ENCODE measurements at regions not wholly inside any gene's neighbourhood (a gene's known extent, or its start where the extent isn't known, plus 50 kb on each side); places are given as distances from the start of the nearest gene placed in this dataset.

DNA sequence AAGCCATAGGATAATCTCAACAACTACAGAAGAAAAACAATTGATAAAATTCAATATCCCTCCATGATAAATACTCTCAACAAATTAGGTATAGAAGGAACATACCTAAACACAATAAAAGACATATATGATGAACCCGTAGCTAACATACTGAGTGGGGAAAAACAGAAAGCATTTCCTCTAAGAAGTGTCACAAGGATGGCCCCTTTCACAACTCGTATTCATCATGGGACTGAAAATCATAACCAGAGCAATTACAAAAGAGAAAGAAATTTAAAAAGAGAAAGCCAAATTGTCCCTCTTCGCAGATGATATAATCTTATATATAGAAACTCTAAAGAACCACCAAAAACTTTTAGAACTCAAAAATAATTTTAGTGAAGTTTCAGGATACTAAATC is 146.3 kb upstream of the RGMB start:
- TF ChIP-seq TAF1 (IDR thresholded peaks at IDR 0.05; ENCODE audit: borderline replicate concordance, insufficient read depth, low read length): no peak
- TF ChIP-seq, protein P1, sequence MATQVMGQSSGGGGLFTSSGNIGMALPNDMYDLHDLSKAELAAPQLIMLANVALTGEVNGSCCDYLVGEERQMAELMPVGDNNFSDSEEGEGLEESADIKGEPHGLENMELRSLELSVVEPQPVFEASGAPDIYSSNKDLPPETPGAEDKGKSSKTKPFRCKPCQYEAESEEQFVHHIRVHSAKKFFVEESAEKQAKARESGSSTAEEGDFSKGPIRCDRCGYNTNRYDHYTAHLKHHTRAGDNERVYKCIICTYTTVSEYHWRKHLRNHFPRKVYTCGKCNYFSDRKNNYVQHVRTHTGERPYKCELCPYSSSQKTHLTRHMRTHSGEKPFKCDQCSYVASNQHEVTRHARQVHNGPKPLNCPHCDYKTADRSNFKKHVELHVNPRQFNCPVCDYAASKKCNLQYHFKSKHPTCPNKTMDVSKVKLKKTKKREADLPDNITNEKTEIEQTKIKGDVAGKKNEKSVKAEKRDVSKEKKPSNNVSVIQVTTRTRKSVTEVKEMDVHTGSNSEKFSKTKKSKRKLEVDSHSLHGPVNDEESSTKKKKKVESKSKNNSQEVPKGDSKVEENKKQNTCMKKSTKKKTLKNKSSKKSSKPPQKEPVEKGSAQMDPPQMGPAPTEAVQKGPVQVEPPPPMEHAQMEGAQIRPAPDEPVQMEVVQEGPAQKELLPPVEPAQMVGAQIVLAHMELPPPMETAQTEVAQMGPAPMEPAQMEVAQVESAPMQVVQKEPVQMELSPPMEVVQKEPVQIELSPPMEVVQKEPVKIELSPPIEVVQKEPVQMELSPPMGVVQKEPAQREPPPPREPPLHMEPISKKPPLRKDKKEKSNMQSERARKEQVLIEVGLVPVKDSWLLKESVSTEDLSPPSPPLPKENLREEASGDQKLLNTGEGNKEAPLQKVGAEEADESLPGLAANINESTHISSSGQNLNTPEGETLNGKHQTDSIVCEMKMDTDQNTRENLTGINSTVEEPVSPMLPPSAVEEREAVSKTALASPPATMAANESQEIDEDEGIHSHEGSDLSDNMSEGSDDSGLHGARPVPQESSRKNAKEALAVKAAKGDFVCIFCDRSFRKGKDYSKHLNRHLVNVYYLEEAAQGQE (IDR thresholded peaks at IDR 0.05; ENCODE audit: insufficient read depth in 1 of 2, low read depth in 2 of 2, low read length in 2 of 2): no peak
- no peak for TF ChIP-seq POLR2AphosphoS5 (IDR thresholded peaks at IDR 0.05; ENCODE audit: low read depth, low read length)
- TF ChIP-seq SIN3A (IDR thresholded peaks at IDR 0.05; ENCODE audit: borderline replicate concordance, insufficient read depth, low read length): no peak

DNA sequence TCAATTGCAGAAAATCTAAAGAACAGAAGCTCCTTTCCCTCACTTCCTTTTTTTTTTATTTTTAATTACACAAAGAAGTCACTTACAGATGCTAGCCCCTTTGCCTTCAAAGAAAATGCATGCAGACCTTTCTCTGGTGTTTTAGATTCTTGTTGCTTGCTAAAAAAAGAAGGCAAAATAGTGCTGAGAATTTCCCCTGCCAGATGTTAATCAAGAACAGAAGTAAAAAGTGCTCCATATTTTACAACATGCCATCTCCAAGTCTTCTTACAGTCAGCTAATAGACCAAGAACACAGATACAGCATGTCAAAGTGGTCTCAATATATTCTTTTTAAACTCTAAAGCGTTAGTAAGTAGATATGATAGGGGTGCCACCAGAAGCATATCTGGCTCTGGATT is 142.8 kb upstream of the RGMB start:
- TF ChIP-seq POLR2AphosphoS5 (IDR thresholded peaks at IDR 0.05; ENCODE audit: low read depth, low read length) (no peak), TAF1 (IDR thresholded peaks at IDR 0.05; ENCODE audit: borderline replicate concordance, insufficient read depth, low read length) (no peak), SIN3A (IDR thresholded peaks at IDR 0.05; ENCODE audit: borderline replicate concordance, insufficient read depth, low read length) (no peak)
- TF ChIP-seq, protein P1 (IDR thresholded peaks at IDR 0.05; ENCODE audit: insufficient read depth in 1 of 2, low read depth in 2 of 2, low read length in 2 of 2): no peak

DNA sequence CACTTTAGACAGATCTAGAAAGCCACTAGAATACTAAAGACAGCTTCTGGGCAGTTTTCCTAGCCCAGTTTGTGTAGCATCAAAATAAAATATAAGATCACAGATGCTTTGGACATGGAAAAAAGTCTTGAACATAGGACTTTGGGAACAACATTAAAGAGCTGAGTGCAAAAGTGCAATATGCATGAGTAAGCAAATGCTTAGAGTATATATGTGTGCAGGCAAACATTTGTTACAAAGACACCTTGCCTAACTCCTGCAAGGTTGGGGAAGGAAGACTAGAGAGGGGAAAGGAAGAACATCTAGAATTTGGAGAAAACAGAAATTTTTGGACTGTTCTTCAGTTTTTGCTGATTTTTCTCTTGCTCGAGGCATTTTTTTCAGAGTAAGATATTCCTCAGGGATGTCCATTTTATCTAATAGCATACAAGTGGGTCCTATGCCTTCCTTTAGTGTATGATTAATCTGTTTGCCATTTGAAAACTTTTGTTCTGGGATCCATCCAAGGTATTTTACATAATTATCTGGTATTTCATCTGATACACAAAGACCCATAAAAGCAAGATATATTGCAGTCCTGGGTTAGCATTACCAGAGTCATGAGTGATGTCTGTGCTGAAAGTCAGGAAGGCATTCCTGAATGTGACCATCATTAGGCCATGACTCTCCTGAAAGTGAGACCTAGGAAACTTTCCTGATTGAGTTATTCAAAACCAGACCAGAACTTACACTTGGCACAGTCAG is 142.0 kb upstream of the RGMB start:
- TF ChIP-seq POLR2AphosphoS5 (IDR thresholded peaks at IDR 0.05; ENCODE audit: low read depth, low read length): no peak
- TF ChIP-seq FOXP2 (optimal IDR thresholded peaks at IDR 0.05; ENCODE audit: borderline replicate concordance, extremely low read depth, extremely low read length, insufficient read depth): no peak
- no peak for TF ChIP-seq TAF1 (IDR thresholded peaks at IDR 0.05; ENCODE audit: borderline replicate concordance, insufficient read depth, low read length)
- TF ChIP-seq, protein P1 (IDR thresholded peaks at IDR 0.05; ENCODE audit: insufficient read depth in 1 of 2, low read depth in 2 of 2, low read length in 2 of 2): no peak
- TF ChIP-seq SIN3A (IDR thresholded peaks at IDR 0.05; ENCODE audit: borderline replicate concordance, insufficient read depth, low read length): no peak

DNA sequence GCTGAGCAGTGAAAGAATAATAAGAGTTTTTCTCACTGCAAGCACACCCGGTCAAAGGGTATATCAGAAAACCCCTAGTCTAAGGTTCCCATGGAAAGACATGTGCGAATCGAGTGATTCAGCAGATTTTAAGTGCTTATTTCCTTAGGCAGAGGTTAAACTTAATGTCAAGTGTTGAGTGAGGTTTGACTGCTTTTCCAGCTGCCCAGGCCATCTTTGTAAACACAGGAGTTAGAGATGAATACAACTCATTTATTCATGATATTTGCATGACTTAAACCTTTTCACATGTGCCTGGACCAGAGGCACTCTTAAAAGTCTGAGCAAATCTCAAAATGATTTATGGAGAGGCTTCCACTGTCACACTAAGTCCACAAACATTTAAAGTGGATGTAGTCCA is 137.8 kb upstream of the RGMB start:
- TF ChIP-seq POLR2AphosphoS5 (IDR thresholded peaks at IDR 0.05; ENCODE audit: low read depth, low read length): no peak
- no peak for TF ChIP-seq FOXP2 (optimal IDR thresholded peaks at IDR 0.05; ENCODE audit: borderline replicate concordance, extremely low read depth, extremely low read length, insufficient read depth)
- TF ChIP-seq, protein P1 (IDR thresholded peaks at IDR 0.05; ENCODE audit: insufficient read depth in 1 of 2, low read depth in 2 of 2, low read length in 2 of 2): no peak
- no peak for TF ChIP-seq TAF1 (IDR thresholded peaks at IDR 0.05; ENCODE audit: borderline replicate concordance, insufficient read depth, low read length)
- no peak for TF ChIP-seq SIN3A (IDR thresholded peaks at IDR 0.05; ENCODE audit: borderline replicate concordance, insufficient read depth, low read length)

DNA sequence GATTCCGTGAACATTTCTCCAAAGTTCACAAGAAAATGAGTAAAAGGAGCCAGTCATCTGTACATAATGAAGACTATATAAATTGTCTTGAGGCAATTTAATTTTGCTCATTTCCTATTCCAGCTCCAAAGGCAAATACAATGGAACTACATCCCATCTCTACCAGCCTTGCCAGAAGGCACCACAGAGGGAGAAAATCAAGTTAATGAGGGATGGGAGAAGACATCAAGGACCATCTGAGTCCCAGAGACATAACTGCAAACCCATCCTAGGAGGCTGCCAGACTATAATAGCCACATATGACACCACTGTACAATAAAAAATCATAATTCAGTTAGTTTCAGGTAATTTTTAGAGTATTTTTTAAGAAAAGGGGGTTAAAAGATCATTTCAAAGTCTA is 136.3 kb upstream of the RGMB start:
- no peak for TF ChIP-seq SIN3A (IDR thresholded peaks at IDR 0.05; ENCODE audit: borderline replicate concordance, insufficient read depth, low read length)
- no peak for TF ChIP-seq TAF1 (IDR thresholded peaks at IDR 0.05; ENCODE audit: borderline replicate concordance, insufficient read depth, low read length)
- TF ChIP-seq, protein P1 (IDR thresholded peaks at IDR 0.05; ENCODE audit: insufficient read depth in 1 of 2, low read depth in 2 of 2, low read length in 2 of 2): no peak
- TF ChIP-seq POLR2AphosphoS5 (IDR thresholded peaks at IDR 0.05; ENCODE audit: low read depth, low read length): no peak
- TF ChIP-seq FOXP2 (optimal IDR thresholded peaks at IDR 0.05; ENCODE audit: borderline replicate concordance, extremely low read depth, extremely low read length, insufficient read depth): no peak
